ENCODE measurements at regions not wholly inside any gene's neighbourhood (a gene's known extent, or its start where the extent isn't known, plus 50 kb on each side); places are given as distances from the start of the nearest gene placed in this dataset.

GRCh38 chr12:5210923-5211290, 167.2 kb downstream of the KCNA5 start:
- DNase-seq (ENCODE audit: extremely low read depth, low read depth), result no peak
- TF ChIP-seq CTCF (IDR thresholded peaks at IDR 0.05; ENCODE audit: low read depth, low read length), result no peak

GRCh38 chr12:5213336-5213735, 169.7 kb downstream of the KCNA5 start:
- no peak for TF ChIP-seq CTCF (IDR thresholded peaks at IDR 0.05; ENCODE audit: low read depth, low read length)
- DNase-seq (ENCODE audit: extremely low read depth, low read depth), result no peak

- DNase-seq (ENCODE audit: extremely low read depth, low read depth), result no peak
- no peak for TF ChIP-seq CTCF (IDR thresholded peaks at IDR 0.05; ENCODE audit: low read depth, low read length)
Observed at GRCh38 chr12:5213990-5214389, 170.3 kb downstream of the KCNA5 start.

- no peak for DNase-seq (ENCODE audit: extremely low read depth, low read depth)
- no peak for TF ChIP-seq CTCF (IDR thresholded peaks at IDR 0.05; ENCODE audit: low read depth, low read length)
Observed at GRCh38 chr12:5217936-5218335, 174.3 kb downstream of the KCNA5 start.

- no peak for TF ChIP-seq CTCF (IDR thresholded peaks at IDR 0.05; ENCODE audit: low read depth, low read length)
- DNase-seq (ENCODE audit: extremely low read depth, low read depth), result no peak
Observed at GRCh38 chr12:5220099-5220498, 176.4 kb downstream of the KCNA5 start.

- no peak for DNase-seq (ENCODE audit: extremely low read depth, low read depth)
- TF ChIP-seq CTCF (IDR thresholded peaks at IDR 0.05; ENCODE audit: low read depth, low read length), result no peak
Observed at GRCh38 chr12:5220835-5221234, 177.2 kb downstream of the KCNA5 start.

GRCh38 chr12:5222011-5222461, 178.4 kb downstream of the KCNA5 start:
- no peak for TF ChIP-seq CTCF (IDR thresholded peaks at IDR 0.05; ENCODE audit: low read depth, low read length)
- DNase-seq (ENCODE audit: extremely low read depth, low read depth), result no peak
